Gastroesophageal sphincter (tissue), 4 donors: ENCODE measurements at regions not wholly inside any gene's neighbourhood (a gene's known extent, or its start where the extent isn't known, plus 50 kb on each side); places are given as distances from the start of the nearest gene placed in this dataset.

ENCODE experiments used
- ATAC-seq: fragments of 150-250 bp; one replicate; pipeline ENCODE4 v1.9.1; 2016; ENCODE audit warnings: mild to moderate bottlenecking, moderate library complexity
- H3K27ac ChIP-seq, 4 donors: fragments of 200-600 bp; sonication (generic) in 3 of 4; 1 replicate in 3 of 4; 2 replicates in 1 of 4; pipeline ENCODE4 v1.5.1; 2016 to 2019
- H3K27me3 ChIP-seq: fragments of 200-600 bp; sonication (generic); one replicate; pipeline ENCODE4 v1.5.1; 2019
- H3K36me3 ChIP-seq, 2 donors: fragments of 200-600 bp; sonication (generic); one replicate each; pipeline ENCODE4 v1.5.1; 2019; ENCODE audit warnings: control low read depth in 1 of 2
- H3K4me1 ChIP-seq, 3 donors: fragments of 200-600 bp; sonication (generic); 1 replicate in 2 of 3; 2 replicates in 1 of 3; pipeline ENCODE4 v1.5.1; 2016 to 2019; ENCODE audit warnings: control low read depth in 2 of 3
- H3K4me3 ChIP-seq, 2 donors: fragments of 200-600 bp; sonication (generic); one replicate each; pipeline ENCODE4 v1.5.1; 2019; ENCODE audit warnings: mild to moderate bottlenecking in 1 of 2, moderate library complexity in 1 of 2
- H3K9me3 ChIP-seq, 3 donors: fragments of 200-600 bp; sonication (generic); one replicate each; pipeline ENCODE4 v1.5.1; 2017 to 2019; ENCODE audit warnings: control low read depth in 2 of 3
- EP300 ChIP-seq: sonication (generic); formaldehyde crosslinking; IDR thresholded peaks from one replicate; pipeline ENCODE4 v1.6.1; 2017; ENCODE audit warnings: antibody characterized with exemption, mild to moderate bottlenecking
- POLR2A ChIP-seq, 2 donors: fragments of 450-650 bp; IDR thresholded peaks; one replicate each; pipeline ENCODE4 v1.6.1; 2017; ENCODE audit warnings: antibody characterized with exemption in 2 of 2, mild to moderate bottlenecking in 2 of 2, moderate library complexity in 1 of 2
- POLR2AphosphoS5 ChIP-seq: sonication (generic); formaldehyde crosslinking; IDR thresholded peaks from one replicate; pipeline ENCODE4 v1.6.1; 2017; ENCODE audit warnings: antibody characterized with exemption
- WGBS, 2 donors: methylation state at CpG; one replicate each; pipeline ENCODE4 v1.1.5; 2018; ENCODE audit warnings: low coverage in 1 of 2; 5-methylcytosine and 5-hydroxymethylcytosine counted together
- TF ChIP-seq, protein P1 (sequence below), 4 experiments: fragments of 200-600 bp in 2 of 4; fragments of 450-650 bp in 2 of 4; sonication (generic) in 1 of 4; IDR thresholded peaks; one replicate each; pipeline ENCODE4 v1.5.1; 2017 to 2019; ENCODE audit warnings: antibody characterized with exemption in 4 of 4, mild to moderate bottlenecking in 2 of 4, moderate library complexity in 2 of 4

DNA sequence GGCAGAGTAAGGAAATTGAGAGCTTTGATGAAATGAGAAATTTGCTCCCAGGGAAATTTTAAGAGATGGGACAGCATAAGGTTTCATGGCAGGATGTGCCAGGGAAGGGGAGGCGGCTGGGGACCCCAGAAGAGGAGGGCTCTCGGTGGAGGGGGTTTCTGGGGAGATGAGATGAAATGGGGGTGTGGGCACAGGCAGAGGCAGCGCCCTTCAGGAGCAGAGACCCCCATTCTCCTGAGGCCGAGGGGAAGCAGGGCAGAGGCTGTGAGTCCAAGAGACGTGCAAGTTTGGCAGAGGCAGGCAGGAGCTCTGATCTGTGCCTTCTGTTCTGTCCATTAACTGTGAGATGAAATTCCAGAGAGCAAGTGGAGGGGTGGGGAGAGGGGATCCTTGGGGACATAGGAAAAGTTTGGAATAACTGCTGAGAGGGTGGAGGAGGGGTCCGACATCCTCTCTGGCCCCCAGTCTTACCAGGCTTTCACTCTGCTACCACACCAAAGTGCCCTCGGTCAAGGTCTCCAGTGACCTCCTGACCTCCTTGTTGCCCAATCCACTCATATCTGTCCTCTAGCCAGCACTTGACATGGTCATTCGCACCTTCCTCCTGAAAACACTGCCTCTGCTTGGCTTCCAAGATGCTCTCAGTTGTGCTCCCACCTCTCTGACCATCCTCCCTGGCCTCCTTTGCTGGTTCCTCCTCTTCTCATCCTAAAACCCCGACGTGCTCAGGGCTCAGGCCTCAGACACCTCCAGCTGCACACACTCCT, 108.1 kb upstream of the MVB12B start:
- WGBS, 2 donors, result 86 to 87% methylated on average over 3 to 8 of the region's 10 CpGs
- TF ChIP-seq, protein P1, sequence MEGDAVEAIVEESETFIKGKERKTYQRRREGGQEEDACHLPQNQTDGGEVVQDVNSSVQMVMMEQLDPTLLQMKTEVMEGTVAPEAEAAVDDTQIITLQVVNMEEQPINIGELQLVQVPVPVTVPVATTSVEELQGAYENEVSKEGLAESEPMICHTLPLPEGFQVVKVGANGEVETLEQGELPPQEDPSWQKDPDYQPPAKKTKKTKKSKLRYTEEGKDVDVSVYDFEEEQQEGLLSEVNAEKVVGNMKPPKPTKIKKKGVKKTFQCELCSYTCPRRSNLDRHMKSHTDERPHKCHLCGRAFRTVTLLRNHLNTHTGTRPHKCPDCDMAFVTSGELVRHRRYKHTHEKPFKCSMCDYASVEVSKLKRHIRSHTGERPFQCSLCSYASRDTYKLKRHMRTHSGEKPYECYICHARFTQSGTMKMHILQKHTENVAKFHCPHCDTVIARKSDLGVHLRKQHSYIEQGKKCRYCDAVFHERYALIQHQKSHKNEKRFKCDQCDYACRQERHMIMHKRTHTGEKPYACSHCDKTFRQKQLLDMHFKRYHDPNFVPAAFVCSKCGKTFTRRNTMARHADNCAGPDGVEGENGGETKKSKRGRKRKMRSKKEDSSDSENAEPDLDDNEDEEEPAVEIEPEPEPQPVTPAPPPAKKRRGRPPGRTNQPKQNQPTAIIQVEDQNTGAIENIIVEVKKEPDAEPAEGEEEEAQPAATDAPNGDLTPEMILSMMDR (IDR thresholded peaks at IDR 0.05), result no peak
- no peak for TF ChIP-seq EP300
- TF ChIP-seq POLR2A (IDR thresholded peaks at IDR 0.05), result no peak
- no peak for TF ChIP-seq POLR2AphosphoS5
- Histone ChIP-seq H3K27ac (no peak overlapping the region), H3K4me1 (no peaks in the 10 kb centered on the region), H3K36me3 (no peaks in the 10 kb centered on the region), H3K9me3 (peaks cover 0 to 32% (median 0%) of the 10 kb centered on the region in 3 donors), H3K4me3 (no peak overlapping the region), H3K27me3 (peaks cover 40% of the 10 kb centered on the region)
- ATAC-seq, result no peak

DNA sequence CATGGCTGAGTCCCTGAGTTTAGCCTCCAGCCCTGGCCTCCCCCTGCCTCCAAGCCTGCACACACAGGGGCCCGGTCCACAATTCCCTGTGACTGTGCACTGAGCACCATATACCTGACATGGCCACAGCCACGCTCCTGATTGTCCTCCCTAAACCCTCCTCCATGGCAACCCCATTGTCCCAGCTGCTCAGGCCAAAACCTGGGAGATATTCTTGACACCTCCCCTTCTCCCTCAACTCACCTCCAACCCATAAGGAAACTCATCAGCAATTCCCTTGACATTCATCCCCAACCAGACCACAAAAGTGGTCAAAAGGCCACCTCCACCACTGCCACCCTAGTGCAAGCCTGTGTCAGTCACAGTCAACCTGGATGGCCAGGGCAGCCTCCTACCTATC, 107.5 kb upstream of the MVB12B start:
- H3K9me3 ChIP-seq, result peaks cover 0 to 26% (median 0%) of the 10 kb centered on the region in 3 donors
- no peak for ATAC-seq
- H3K4me3 ChIP-seq, result no peak overlapping the region
- no peaks in the 10 kb centered on the region for H3K4me1 ChIP-seq
- H3K27me3 ChIP-seq, result peaks cover 46% of the 10 kb centered on the region
- no peak overlapping the region for H3K27ac ChIP-seq
- 90 to 92% methylated on average over 2 of the region's 2 CpGs for WGBS, 2 donors
- no peaks in the 10 kb centered on the region for H3K36me3 ChIP-seq
- TF ChIP-seq POLR2AphosphoS5, result no peak
- TF ChIP-seq POLR2A (IDR thresholded peaks at IDR 0.05), result no peak
- no peak for TF ChIP-seq EP300
- TF ChIP-seq, protein P1 (IDR thresholded peaks at IDR 0.05), result no peak

DNA sequence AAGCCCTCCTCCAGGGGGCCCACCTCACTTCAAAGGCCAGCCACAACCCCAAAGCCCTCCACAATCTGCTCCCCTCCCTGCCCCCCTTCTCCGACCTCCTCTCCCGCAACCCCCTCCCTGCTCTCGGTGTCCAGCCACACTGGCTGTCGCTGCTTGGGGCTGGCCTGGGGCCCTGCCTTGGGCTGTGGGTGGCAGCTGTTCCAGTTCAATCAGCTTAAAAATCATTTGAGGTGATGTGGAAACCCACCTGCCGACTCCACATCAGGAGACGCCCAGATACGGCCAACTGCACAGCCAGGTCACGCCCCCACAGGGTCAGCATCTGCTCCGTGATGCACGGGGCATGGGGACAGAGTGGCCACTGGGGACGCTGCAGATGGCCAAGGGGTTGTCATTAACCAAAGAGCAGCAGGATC, 107.0 kb upstream of the MVB12B start:
- no peak overlapping the region for H3K4me3 ChIP-seq
- TF ChIP-seq EP300, result no peak
- no peak for TF ChIP-seq POLR2AphosphoS5
- TF ChIP-seq, protein P1 (IDR thresholded peaks at IDR 0.05), result no peak
- no peak for TF ChIP-seq POLR2A (IDR thresholded peaks at IDR 0.05)
- ATAC-seq, result no peak
- no peaks in the 10 kb centered on the region for H3K4me1 ChIP-seq
- WGBS, 2 donors, result no CpG with 5 or more reads among the region's 11 CpGs
- H3K9me3 ChIP-seq, result peaks cover 0 to 25% (median 0%) of the 10 kb centered on the region in 3 donors
- peaks cover 48% of the 10 kb centered on the region for H3K27me3 ChIP-seq
- no peaks in the 10 kb centered on the region for H3K36me3 ChIP-seq
- H3K27ac ChIP-seq, result no peak overlapping the region

DNA sequence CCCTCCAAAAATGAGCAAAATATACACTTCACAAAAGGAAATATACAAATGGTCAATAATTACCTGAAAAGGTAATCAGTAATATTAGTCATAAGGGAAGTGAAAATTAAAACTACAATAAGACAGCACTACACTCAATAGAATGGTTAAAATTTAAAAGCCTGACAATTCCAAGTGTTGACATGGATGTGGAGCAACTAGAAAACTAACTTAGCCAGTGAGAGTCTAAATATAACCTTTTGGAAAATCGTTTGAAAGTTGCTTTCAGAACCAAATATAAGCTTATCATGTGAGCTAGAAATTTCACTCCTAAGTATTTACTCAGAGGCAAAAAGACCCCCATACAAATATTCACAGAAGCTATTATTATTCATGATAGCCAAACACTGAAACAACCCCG, 105.1 kb upstream of the MVB12B start:
- TF ChIP-seq EP300 (no peak), POLR2AphosphoS5 (no peak), POLR2A (IDR thresholded peaks at IDR 0.05) (no peak)
- TF ChIP-seq, protein P1 (IDR thresholded peaks at IDR 0.05), result no peak
- Histone ChIP-seq H3K4me3 (no peak overlapping the region), H3K9me3 (peaks cover 0 to 25% (median 0%) of the 10 kb centered on the region in 3 donors), H3K27me3 (peaks cover 62% of the 10 kb centered on the region), H3K4me1 (no peaks in the 10 kb centered on the region), H3K36me3 (no peaks in the 10 kb centered on the region), H3K27ac (no peak overlapping the region)
- WGBS, 2 donors, result 64 to 73% methylated on average over 2 of the region's 2 CpGs
- ATAC-seq, result no peak

DNA sequence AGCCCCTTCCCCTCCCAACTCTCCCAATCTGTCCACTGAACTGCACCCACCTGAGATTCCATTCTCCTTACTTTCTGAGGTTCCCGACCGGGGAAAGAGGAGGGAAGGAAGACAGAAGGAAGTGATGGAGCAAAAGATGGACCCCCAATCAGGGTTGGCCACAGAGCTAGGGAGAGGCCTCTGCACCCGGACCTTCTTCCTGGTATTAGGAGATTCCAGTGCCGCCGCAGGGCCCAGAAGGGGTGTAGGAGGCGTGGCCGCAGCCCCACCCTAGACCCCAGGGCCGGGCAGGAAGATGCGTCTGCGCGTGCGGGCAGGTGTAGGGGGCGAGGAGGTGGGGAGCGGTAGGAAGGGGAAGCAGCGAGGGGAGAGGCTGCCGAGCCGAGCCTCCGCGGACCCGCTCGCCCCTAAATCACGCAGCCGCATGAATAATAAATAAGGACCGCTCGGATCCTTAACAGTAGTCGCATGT, 104.2 kb upstream of the MVB12B start:
- no peak for TF ChIP-seq POLR2AphosphoS5
- no peak for TF ChIP-seq POLR2A (IDR thresholded peaks at IDR 0.05)
- TF ChIP-seq, protein P1 (IDR thresholded peaks at IDR 0.05), result no peak
- no peak for TF ChIP-seq EP300
- 8% methylated on average over 23 of the region's 26 CpGs; no CpG with 5 or more reads in 1 of the 2 donors for WGBS, 2 donors
- Histone ChIP-seq H3K9me3 (peaks cover 0 to 25% (median 0%) of the 10 kb centered on the region in 3 donors), H3K4me3 (no peak overlapping the region), H3K4me1 (no peaks in the 10 kb centered on the region), H3K36me3 (no peaks in the 10 kb centered on the region), H3K27me3 (peaks cover 62% of the 10 kb centered on the region), H3K27ac (no peak overlapping the region)
- ATAC-seq, result no peak
